ENCODE measurements at regions not wholly inside any gene's neighbourhood (a gene's known extent, or its start where the extent isn't known, plus 50 kb on each side); places are given as distances from the start of the nearest gene placed in this dataset.

GRCh38 chr7:92888-93672 is 99.3 kb upstream of the FAM20C start:
- TF ChIP-seq RXRA (IDR thresholded peaks at IDR 0.05; ENCODE audit: borderline replicate concordance, low read depth), result no peak
- TF ChIP-seq JUND (IDR thresholded peaks at IDR 0.05), result no peak
- no peak for TF ChIP-seq CTCF (IDR thresholded peaks at IDR 0.05)
- TF ChIP-seq ELF1 (IDR thresholded peaks at IDR 0.05), result no peak
- TF ChIP-seq RFX5 (IDR thresholded peaks at IDR 0.05; ENCODE audit: low read length), result no peak
- no peak for TF ChIP-seq GABPA (IDR thresholded peaks at IDR 0.05; ENCODE audit: low read depth)
- TF ChIP-seq POLR2AphosphoS5 (IDR thresholded peaks at IDR 0.05; ENCODE audit: low read depth, low read length), result no peak
